ENCODE measurements at regions not wholly inside any gene's neighbourhood (a gene's known extent, or its start where the extent isn't known, plus 50 kb on each side); places are given as distances from the start of the nearest gene placed in this dataset.

DNA sequence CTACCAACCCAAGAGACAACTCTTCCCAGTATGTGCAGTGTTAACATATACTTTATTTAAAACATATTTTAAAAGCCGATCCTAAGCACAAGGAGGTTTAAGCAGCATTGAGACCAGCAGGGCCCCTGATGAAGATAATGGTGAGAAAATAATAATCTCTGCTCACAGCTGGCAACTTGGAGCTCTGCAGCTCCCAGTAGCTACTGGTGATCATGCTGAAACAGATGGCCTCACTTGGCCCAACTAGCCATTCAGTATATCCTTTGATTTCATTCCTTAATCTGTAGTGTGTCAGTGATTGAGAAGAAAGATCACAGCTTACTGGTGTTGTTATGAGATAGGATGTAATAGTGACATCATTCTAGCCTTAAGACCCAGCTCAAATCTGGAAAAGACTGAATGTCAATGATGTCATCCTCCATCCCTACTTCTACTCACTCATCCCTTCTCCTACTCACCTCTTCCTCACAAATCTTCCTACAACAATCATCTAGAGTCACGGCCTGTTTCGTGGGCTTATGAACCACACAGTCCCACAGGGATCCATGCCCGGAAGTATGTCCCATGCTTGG lies 817.9 kb downstream of the PLA2G4A start:
- no peak overlapping the region for H3K4me3 ChIP-seq
- peaks cover 0 to 7% (median 0%) of the 10 kb centered on the region in 3 donors for H3K4me1 ChIP-seq
- TF ChIP-seq POLR2A (IDR thresholded peaks at IDR 0.05), result no peak
- TF ChIP-seq, protein P1, sequence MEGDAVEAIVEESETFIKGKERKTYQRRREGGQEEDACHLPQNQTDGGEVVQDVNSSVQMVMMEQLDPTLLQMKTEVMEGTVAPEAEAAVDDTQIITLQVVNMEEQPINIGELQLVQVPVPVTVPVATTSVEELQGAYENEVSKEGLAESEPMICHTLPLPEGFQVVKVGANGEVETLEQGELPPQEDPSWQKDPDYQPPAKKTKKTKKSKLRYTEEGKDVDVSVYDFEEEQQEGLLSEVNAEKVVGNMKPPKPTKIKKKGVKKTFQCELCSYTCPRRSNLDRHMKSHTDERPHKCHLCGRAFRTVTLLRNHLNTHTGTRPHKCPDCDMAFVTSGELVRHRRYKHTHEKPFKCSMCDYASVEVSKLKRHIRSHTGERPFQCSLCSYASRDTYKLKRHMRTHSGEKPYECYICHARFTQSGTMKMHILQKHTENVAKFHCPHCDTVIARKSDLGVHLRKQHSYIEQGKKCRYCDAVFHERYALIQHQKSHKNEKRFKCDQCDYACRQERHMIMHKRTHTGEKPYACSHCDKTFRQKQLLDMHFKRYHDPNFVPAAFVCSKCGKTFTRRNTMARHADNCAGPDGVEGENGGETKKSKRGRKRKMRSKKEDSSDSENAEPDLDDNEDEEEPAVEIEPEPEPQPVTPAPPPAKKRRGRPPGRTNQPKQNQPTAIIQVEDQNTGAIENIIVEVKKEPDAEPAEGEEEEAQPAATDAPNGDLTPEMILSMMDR (IDR thresholded peaks at IDR 0.05), result no peak
- H3K27ac ChIP-seq, result no peak overlapping the region
- H3K27me3 ChIP-seq, result no peaks in the 10 kb centered on the region
- DNase-seq, result no peak
- WGBS, 2 donors, result 87 to 94% methylated on average over 4 of the region's 4 CpGs
- intact Hi-C loops (cut with DNase I), result no loop called here
- no peaks in the 10 kb centered on the region for H3K36me3 ChIP-seq
- no peaks in the 10 kb centered on the region for H3K9me3 ChIP-seq

DNA sequence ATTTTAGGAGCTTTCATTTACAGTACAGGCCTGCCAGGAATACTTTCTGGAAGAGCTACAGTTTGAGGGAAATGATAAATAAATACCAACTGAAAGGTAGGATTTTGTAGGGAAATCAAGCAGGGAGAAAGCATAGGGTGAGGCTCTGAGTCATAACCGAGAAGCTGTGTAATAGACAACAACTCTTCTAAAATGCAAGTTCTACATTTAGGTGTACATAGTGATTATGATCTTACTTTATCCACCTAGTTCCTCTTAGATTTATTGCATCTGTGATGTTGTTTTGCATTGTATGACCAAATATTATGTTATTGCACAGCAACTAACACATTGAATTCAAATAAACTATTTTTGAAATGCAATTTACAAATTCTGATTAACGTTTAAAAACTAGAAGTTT lies 819.3 kb downstream of the PLA2G4A start:
- H3K27me3 ChIP-seq, result no peaks in the 10 kb centered on the region
- DNase-seq, result no peak
- TF ChIP-seq POLR2A (IDR thresholded peaks at IDR 0.05), result no peak
- TF ChIP-seq, protein P1 (IDR thresholded peaks at IDR 0.05), result no peak
- intact Hi-C loops (cut with DNase I), result no loop called here
- H3K27ac ChIP-seq, result no peak overlapping the region
- no peak overlapping the region for H3K4me3 ChIP-seq
- no peaks in the 10 kb centered on the region for H3K36me3 ChIP-seq
- H3K4me1 ChIP-seq, result no peaks in the 10 kb centered on the region
- no peaks in the 10 kb centered on the region for H3K9me3 ChIP-seq
- 50 to 54% methylated on average over 2 of the region's 2 CpGs for WGBS, 2 donors

DNA sequence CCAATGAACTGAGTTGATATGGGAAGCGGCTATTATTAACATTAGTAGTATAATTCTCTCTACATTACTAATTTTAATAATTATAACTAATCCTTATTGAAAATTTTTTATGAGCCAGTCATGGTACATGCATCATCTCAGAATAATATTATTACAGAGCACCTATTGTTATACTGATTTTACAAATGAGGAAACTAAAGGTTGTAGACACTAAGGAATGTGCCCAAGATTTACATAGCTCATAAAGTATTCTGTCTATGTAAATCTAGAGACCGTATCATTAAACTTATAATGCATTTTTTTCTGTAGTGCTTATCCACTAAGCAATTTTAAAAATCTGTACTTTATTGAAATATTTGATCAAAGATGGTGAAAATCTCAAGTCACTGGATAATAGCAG lies 825.9 kb downstream of the PLA2G4A start:
- Histone ChIP-seq H3K27ac (no peak overlapping the region), H3K36me3 (no peaks in the 10 kb centered on the region), H3K27me3 (no peaks in the 10 kb centered on the region), H3K4me1 (no peaks in the 10 kb centered on the region), H3K4me3 (no peak overlapping the region), H3K9me3 (no peaks in the 10 kb centered on the region)
- intact Hi-C loops (cut with DNase I), result no loop called here
- DNase-seq, result no peak
- TF ChIP-seq, protein P1 (IDR thresholded peaks at IDR 0.05), result no peak
- TF ChIP-seq POLR2A (IDR thresholded peaks at IDR 0.05), result no peak
- 69 to 73% methylated on average over 2 of the region's 2 CpGs for WGBS, 2 donors

DNA sequence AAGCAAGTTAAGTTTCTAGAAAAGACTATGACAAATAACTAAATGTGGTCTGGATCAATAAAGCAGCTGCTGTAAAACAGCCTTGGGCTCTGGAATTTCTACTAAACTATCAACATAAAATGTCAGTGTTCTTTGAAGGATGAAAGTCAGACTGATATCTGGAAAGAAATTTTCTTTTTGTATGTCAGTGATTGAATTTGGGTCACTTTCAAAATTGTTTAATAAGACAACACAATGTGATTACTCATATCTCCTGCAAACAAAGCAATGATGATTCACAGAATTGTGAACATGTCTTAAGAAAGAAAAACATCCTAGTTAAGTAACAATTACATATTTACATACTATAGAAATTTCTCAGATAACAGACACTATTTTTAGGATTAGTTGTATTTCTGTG lies 826.4 kb downstream of the PLA2G4A start:
- intact Hi-C loops (cut with DNase I), result no loop called here
- no peak overlapping the region for H3K27ac ChIP-seq
- DNase-seq, result no peak

DNA sequence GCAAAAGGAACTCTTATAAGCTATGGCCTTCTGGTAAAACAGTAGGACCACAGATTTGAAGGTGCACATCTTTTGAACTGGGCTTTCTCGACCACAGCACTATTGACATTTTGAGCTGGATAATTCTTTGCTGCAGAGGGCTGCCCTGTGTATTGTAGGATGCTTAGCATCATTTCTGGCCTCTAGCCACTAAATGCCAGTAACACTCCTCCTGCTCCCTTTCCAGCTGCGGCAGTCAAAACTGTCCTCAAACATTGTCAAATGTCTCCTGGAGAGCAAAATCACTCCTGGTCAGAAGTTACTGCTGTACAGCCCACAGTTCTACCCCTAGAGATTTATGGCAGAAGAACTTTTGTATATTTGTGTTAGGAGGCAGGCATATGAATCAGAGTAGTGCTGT lies 836.7 kb downstream of the PLA2G4A start:
- TF ChIP-seq, protein P1 (IDR thresholded peaks at IDR 0.05), result no peak
- TF ChIP-seq POLR2A (IDR thresholded peaks at IDR 0.05), result no peak
- no peaks in the 10 kb centered on the region for H3K9me3 ChIP-seq
- no peak overlapping the region for H3K27ac ChIP-seq
- H3K36me3 ChIP-seq, result no peaks in the 10 kb centered on the region
- H3K4me3 ChIP-seq, result no peak overlapping the region
- WGBS, 2 donors, result 73 to 77% methylated on average over 2 of the region's 2 CpGs
- intact Hi-C loops (cut with DNase I), result no loop called here
- no peak for DNase-seq
- H3K4me1 ChIP-seq, result no peaks in the 10 kb centered on the region
- H3K27me3 ChIP-seq, result no peaks in the 10 kb centered on the region

More for the DNA sequence above, 826.4 kb downstream of the PLA2G4A start:
- Histone ChIP-seq H3K36me3 (no peaks in the 10 kb centered on the region), H3K9me3 (no peaks in the 10 kb centered on the region), H3K4me3 (no peak overlapping the region), H3K4me1 (no peaks in the 10 kb centered on the region), H3K27me3 (no peaks in the 10 kb centered on the region)
- TF ChIP-seq, protein P1 (IDR thresholded peaks at IDR 0.05), result no peak
- TF ChIP-seq POLR2A (IDR thresholded peaks at IDR 0.05), result no peak

Measured in esophagus squamous epithelium (tissue), 5 donors.